ENCODE measurements at regions not wholly inside any gene's neighbourhood (a gene's known extent, or its start where the extent isn't known, plus 50 kb on each side); places are given as distances from the start of the nearest gene placed in this dataset.

- Histone ChIP-seq H3K4me2 (no peak overlapping the region), H3K27ac (no peak overlapping the region), H3K4me1 (no peaks in the 10 kb centered on the region), H3K4me3 (no peak overlapping the region), H3K9me3 (peaks cover 3% of the 10 kb centered on the region; the same call in 2 of the 3 replicates)
- ChIA-PET POLR2A (no interaction called here), CTCF (no interaction called here)
- ATAC-seq: no peak
- no peak for DNase-seq (ENCODE audit: low read depth in 1 of 2, low spot score in 1 of 2)
- WGBS (ENCODE audit: missing lambda C conversion rate): 82% methylated on average over 3 of the region's 3 CpGs
- no peak for TF ChIP-seq ZC3H11A (IDR thresholded peaks at IDR 0.05)
- TF ChIP-seq USF2 (IDR thresholded peaks at IDR 0.05): no peak
- TF ChIP-seq, protein P1, sequence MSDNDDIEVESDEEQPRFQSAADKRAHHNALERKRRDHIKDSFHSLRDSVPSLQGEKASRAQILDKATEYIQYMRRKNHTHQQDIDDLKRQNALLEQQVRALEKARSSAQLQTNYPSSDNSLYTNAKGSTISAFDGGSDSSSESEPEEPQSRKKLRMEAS (IDR thresholded peaks at IDR 0.05): no peak
- no peak for TF ChIP-seq ZNF302 (CRISPR knock-in tag; IDR thresholded peaks at IDR 0.05)
- TF ChIP-seq SREBF2 (IDR thresholded peaks at IDR 0.05): no peak
- TF ChIP-seq, protein P2, sequence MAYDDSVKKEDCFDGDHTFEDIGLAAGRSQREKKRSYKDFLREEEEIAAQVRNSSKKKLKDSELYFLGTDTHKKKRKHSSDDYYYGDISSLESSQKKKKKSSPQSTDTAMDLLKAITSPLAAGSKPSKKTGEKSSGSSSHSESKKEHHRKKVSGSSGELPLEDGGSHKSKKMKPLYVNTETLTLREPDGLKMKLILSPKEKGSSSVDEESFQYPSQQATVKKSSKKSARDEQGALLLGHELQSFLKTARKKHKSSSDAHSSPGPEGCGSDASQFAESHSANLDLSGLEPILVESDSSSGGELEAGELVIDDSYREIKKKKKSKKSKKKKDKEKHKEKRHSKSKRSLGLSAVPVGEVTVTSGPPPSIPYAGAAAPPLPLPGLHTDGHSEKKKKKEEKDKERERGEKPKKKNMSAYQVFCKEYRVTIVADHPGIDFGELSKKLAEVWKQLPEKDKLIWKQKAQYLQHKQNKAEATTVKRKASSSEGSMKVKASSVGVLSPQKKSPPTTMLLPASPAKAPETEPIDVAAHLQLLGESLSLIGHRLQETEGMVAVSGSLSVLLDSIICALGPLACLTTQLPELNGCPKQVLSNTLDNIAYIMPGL (CRISPR knock-in tag; IDR thresholded peaks at IDR 0.05; ENCODE audit: borderline replicate concordance): no peak
- no peak for TF ChIP-seq ZSCAN20 (CRISPR knock-in tag; IDR thresholded peaks at IDR 0.05)
- TF ChIP-seq HES2 (IDR thresholded peaks at IDR 0.05): no peak
- no peak for TF ChIP-seq HOXB13 (CRISPR knock-in tag; IDR thresholded peaks at IDR 0.05; ENCODE audit: low read depth)
- no peak for TF ChIP-seq POLR2A (IDR thresholded peaks at IDR 0.05; ENCODE audit: low read length)
- no peak for TF ChIP-seq ESRRA (IDR thresholded peaks at IDR 0.05; ENCODE audit: borderline replicate concordance, low read length)
- TF ChIP-seq MAZ (IDR thresholded peaks at IDR 0.05; ENCODE audit: borderline replicate concordance, low read depth, low read length): no peak
- TF ChIP-seq ZFP36 (IDR thresholded peaks at IDR 0.05; ENCODE audit: borderline replicate concordance, partially characterized antibody): no peak
- no peak for TF ChIP-seq HDAC2 (IDR thresholded peaks at IDR 0.05)
- no peak for TF ChIP-seq EHF (CRISPR knock-in tag; IDR thresholded peaks at IDR 0.05)
- TF ChIP-seq, protein P3, sequence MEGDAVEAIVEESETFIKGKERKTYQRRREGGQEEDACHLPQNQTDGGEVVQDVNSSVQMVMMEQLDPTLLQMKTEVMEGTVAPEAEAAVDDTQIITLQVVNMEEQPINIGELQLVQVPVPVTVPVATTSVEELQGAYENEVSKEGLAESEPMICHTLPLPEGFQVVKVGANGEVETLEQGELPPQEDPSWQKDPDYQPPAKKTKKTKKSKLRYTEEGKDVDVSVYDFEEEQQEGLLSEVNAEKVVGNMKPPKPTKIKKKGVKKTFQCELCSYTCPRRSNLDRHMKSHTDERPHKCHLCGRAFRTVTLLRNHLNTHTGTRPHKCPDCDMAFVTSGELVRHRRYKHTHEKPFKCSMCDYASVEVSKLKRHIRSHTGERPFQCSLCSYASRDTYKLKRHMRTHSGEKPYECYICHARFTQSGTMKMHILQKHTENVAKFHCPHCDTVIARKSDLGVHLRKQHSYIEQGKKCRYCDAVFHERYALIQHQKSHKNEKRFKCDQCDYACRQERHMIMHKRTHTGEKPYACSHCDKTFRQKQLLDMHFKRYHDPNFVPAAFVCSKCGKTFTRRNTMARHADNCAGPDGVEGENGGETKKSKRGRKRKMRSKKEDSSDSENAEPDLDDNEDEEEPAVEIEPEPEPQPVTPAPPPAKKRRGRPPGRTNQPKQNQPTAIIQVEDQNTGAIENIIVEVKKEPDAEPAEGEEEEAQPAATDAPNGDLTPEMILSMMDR (IDR thresholded peaks at IDR 0.05): no peak
- no peak for TF ChIP-seq CEBPB (IDR thresholded peaks at IDR 0.05)
- TF ChIP-seq REST (IDR thresholded peaks at IDR 0.05): no peak
- TF ChIP-seq HOXB5 (CRISPR knock-in tag; IDR thresholded peaks at IDR 0.05): no peak
- FAIRE-seq: peak; percentile 70
Measured at GRCh38 chrX:68596871-68597270, 50.6 kb upstream of the STARD8 start.

Data from A549 (cell line).